IMR-90 (cell line): ENCODE measurements at regions not wholly inside any gene's neighbourhood (a gene's known extent, or its start where the extent isn't known, plus 50 kb on each side); places are given as distances from the start of the nearest gene placed in this dataset.

ENCODE experiments used
- ATAC-seq: fragments of 200-7000 bp; cut with Tn5 transposase; 2 replicates; pipeline ENCODE4 v1.9.1; 2020; ENCODE audit warnings: low read depth, mild to moderate bottlenecking, moderate library complexity
- BruUV-seq: library from RNA; stranded (reverse); fragments of 400-500 nt; replicated peaks from 2 replicates; lab custom pipeline; 2021; lab: Mats Ljungman, UMichigan
- CTCF ChIA-PET: fragments of 300-600 bp; formaldehyde crosslinking; extraction: SDS; loops from one replicate; lab custom pipeline; 2021; ENCODE audit warnings: antibody characterized with exemption; lab: Yijun Ruan, JAX
- POLR2A ChIA-PET: fragments of 300-600 bp; sonication (Branson Sonifier 250); formaldehyde crosslinking; loops from one replicate; lab custom pipeline; 2022; ENCODE audit warnings: antibody characterized with exemption; ENCODE audit not compliant: unreplicated experiment; lab: Charles Lee
- DNase-seq: peaks from one replicate; pipeline ENCODE4 v3.0.0; 2013
- H2AFZ ChIP-seq: replicated peaks from 2 replicates; pipeline ENCODE3; 2013; ENCODE audit warnings: low read length, mild to moderate bottlenecking; ENCODE audit not compliant: poor library complexity
- H2AK5ac ChIP-seq: 2 replicates; pipeline ENCODE4 v1.6.1; 2013; ENCODE audit warnings: low read depth, low read length, inconsistent platforms
- H2AK9ac ChIP-seq: replicated peaks from 2 replicates; pipeline ENCODE3; 2013; ENCODE audit warnings: mild to moderate bottlenecking, low read depth, low read length, moderate library complexity; ENCODE audit not compliant: poor library complexity
- H2BK120ac ChIP-seq: 2 replicates; pipeline ENCODE4 v1.6.1; 2013; ENCODE audit warnings: low read depth, low read length, inconsistent platforms
- H2BK15ac ChIP-seq: 3 replicates; pipeline ENCODE4 v1.6.1; 2013; ENCODE audit warnings: low read depth, low read length, inconsistent platforms
- H2BK20ac ChIP-seq: 2 replicates; pipeline ENCODE4 v1.6.1; 2013; ENCODE audit warnings: low read depth, mild to moderate bottlenecking, inconsistent platforms, low read length, moderate library complexity
- H2BK5ac ChIP-seq: 2 replicates; pipeline ENCODE4 v1.6.1; 2013; ENCODE audit warnings: mild to moderate bottlenecking, low read depth, low read length, inconsistent platforms; ENCODE audit not compliant: poor library complexity, severe bottlenecking
- H3K14ac ChIP-seq: replicated peaks from 2 replicates; pipeline ENCODE4 v1.6.1; 2013; ENCODE audit warnings: low read depth, low read length, inconsistent platforms
- H3K18ac ChIP-seq: 2 replicates; pipeline ENCODE4 v1.6.1; 2013; ENCODE audit warnings: low read depth, low read length, control low read depth
- H3K23ac ChIP-seq: 2 replicates; pipeline ENCODE4 v1.6.1; 2013; ENCODE audit warnings: low read depth, low read length, inconsistent platforms
- H3K27ac ChIP-seq: 2 replicates; pipeline ENCODE4 v1.5.1; 2013; ENCODE audit warnings: mild to moderate bottlenecking, control low read depth, low read length; ENCODE audit not compliant: insufficient read depth
- H3K27me3 ChIP-seq: 2 replicates; pipeline ENCODE4 v1.6.1; 2013; ENCODE audit warnings: low read length; ENCODE audit not compliant: control insufficient read depth, insufficient read depth
- H3K36me3 ChIP-seq: 2 replicates; pipeline ENCODE4 v1.6.1; 2013; ENCODE audit warnings: low read length, mixed read lengths; ENCODE audit not compliant: control insufficient read depth, insufficient read depth
- H3K4ac ChIP-seq: 2 replicates; pipeline ENCODE4 v1.6.1; 2013; ENCODE audit warnings: low read depth, low read length, inconsistent platforms
- H3K4me1 ChIP-seq: 2 replicates; pipeline ENCODE4 v1.6.1; 2013; ENCODE audit warnings: low read length, mixed read lengths; ENCODE audit not compliant: control insufficient read depth, insufficient read depth
- H3K4me2 ChIP-seq: 2 replicates; pipeline ENCODE4 v1.6.1; 2013; ENCODE audit warnings: low read depth, mild to moderate bottlenecking, control low read depth, low read length, moderate library complexity
- H3K4me3 ChIP-seq: 2 replicates; pipeline ENCODE4 v1.5.1; 2013; ENCODE audit warnings: low read depth, mild to moderate bottlenecking, control low read depth, low read length, moderate library complexity; ENCODE audit not compliant: insufficient read depth
- H3K56ac ChIP-seq: 2 replicates; pipeline ENCODE4 v1.6.1; 2013; ENCODE audit warnings: low read length, inconsistent platforms; ENCODE audit not compliant: insufficient read depth; ENCODE audit errors: extremely low read depth
- H3K79me1 ChIP-seq, 2 experiments: 2 replicates each; pipeline ENCODE4 v1.6.1; 2013; ENCODE audit warnings: low read length in 2 of 2, inconsistent platforms in 1 of 2, low read depth in 1 of 2
- H3K9ac ChIP-seq: 2 replicates; pipeline ENCODE4 v1.6.1; 2013; ENCODE audit warnings: low read depth, low read length, control low read depth
- H3K9me1 ChIP-seq: 2 replicates; pipeline ENCODE4 v1.6.1; 2013; ENCODE audit warnings: low read length, inconsistent platforms; ENCODE audit not compliant: insufficient read depth
- H3K9me3 ChIP-seq: 2 replicates; pipeline ENCODE4 v1.6.1; 2013; ENCODE audit warnings: low read length; ENCODE audit not compliant: control insufficient read depth, insufficient read depth
- H4K20me1 ChIP-seq: 2 replicates; pipeline ENCODE4 v1.6.1; 2013; ENCODE audit warnings: low read length, inconsistent platforms; ENCODE audit not compliant: insufficient read depth
- H4K5ac ChIP-seq: 2 replicates; pipeline ENCODE4 v1.6.1; 2013; ENCODE audit warnings: mild to moderate bottlenecking, low read depth, low read length, control low read depth
- H4K8ac ChIP-seq, 2 experiments: 2 replicates each; pipeline ENCODE4 v1.6.1; 2013; ENCODE audit warnings: low read depth in 2 of 2, low read length in 2 of 2, control low read depth in 1 of 2, inconsistent platforms in 1 of 2
- H4K91ac ChIP-seq: 2 replicates; pipeline ENCODE4 v1.6.1; 2013; ENCODE audit warnings: low read depth, low read length, inconsistent platforms; ENCODE audit not compliant: insufficient read depth
- CEBPB ChIP-seq: IDR thresholded peaks from 2 replicates; pipeline ENCODE4 v1.6.1; 2012; ENCODE audit warnings: low read depth, low read length, improper control_type of control experiment
- CHD1 ChIP-seq: IDR thresholded peaks from 2 replicates; pipeline ENCODE4 v1.6.1; 2012; ENCODE audit warnings: low read depth, low read length, improper control_type of control experiment
- ELK1 ChIP-seq: fragments of 150-350 bp; IDR thresholded peaks from 2 replicates; pipeline ENCODE4 v1.6.1; 2016; ENCODE audit warnings: low read depth, mild to moderate bottlenecking, low read length, moderate library complexity, borderline replicate concordance
- MAZ ChIP-seq: IDR thresholded peaks from 2 replicates; pipeline ENCODE4 v1.6.1; 2012; ENCODE audit warnings: low read depth, mild to moderate bottlenecking, low read length, improper control_type of control experiment, moderate library complexity, borderline replicate concordance
- RFX5 ChIP-seq: IDR thresholded peaks from 2 replicates; pipeline ENCODE4 v1.8.0; 2012; ENCODE audit warnings: low read depth, mild to moderate bottlenecking, low read length, moderate library complexity
- SMC3 ChIP-seq: fragments of 150-350 bp; IDR thresholded peaks from 2 replicates; pipeline ENCODE4 v1.6.1; 2016; ENCODE audit warnings: low read depth, mild to moderate bottlenecking, antibody characterized with exemption, low read length, moderate library complexity
- WGBS, 2 experiments: methylation state at CpG; one replicate each; pipeline versions ENCODE4 v1.1.5 to v1.1.7; 2013; ENCODE audit warnings: missing lambda C conversion rate in 2 of 2; ENCODE audit not compliant: insufficient read length in 1 of 2; ENCODE audit errors: extremely low coverage in 2 of 2; 5-methylcytosine and 5-hydroxymethylcytosine counted together
- dilution Hi-C: fragments of 300-500 bp; cut with HindIII; formaldehyde crosslinking; loops from one replicate; pipeline ENCODE4 v1.14.3; 2018; ENCODE audit warnings: low sequenced_read_pairs; ENCODE audit not compliant: unreplicated experiment
- in situ Hi-C: fragments of 300-500 bp; cut with MboI; formaldehyde crosslinking; loops from 3 replicates; pipeline ENCODE4 v1.14.3; 2019; ENCODE audit warnings: low sequenced_read_pairs, inconsistent platforms, mixed read lengths
- intact Hi-C: fragments of 100-400 bp; cut with micrococcal nuclease; formaldehyde crosslinking; loops from 2 replicates; pipeline ENCODE4 v1.10.0; 2022
- TF ChIP-seq, protein P1 (sequence below): fragments of 150-350 bp; IDR thresholded peaks from 2 replicates; pipeline ENCODE4 v1.6.1; 2017; ENCODE audit warnings: mild to moderate bottlenecking, antibody characterized with exemption, low read length, low read depth

GRCh38 chr22:27666272-27666997, 135.1 kb downstream of the MN1 start:
- intact Hi-C loops, result no loop called here
- Histone ChIP-seq H3K9ac (no peak overlapping the region), H2BK5ac (no peak overlapping the region), H3K79me1 (no peaks in the 10 kb centered on the region), H3K27me3 (peaks cover 2% of the 10 kb centered on the region; the same call in 1 of the 2 replicates), H2BK15ac (no peak overlapping the region), H3K27ac (no peak overlapping the region), H2BK20ac (no peak overlapping the region), H2BK120ac (no peak overlapping the region), H2AK9ac (no peak overlapping the region), H2AK5ac (no peak overlapping the region), H3K18ac (no peak overlapping the region), H3K4me3 (no peak overlapping the region), H3K14ac (no peak overlapping the region), H3K9me1 (0 out of 2 replicates have a peak, but pooled peaks cover 6% of the 10 kb centered on the region), H4K5ac (no peak overlapping the region), H3K4me1 (peaks cover 4% of the 10 kb centered on the region; the same call in 1 of the 2 replicates), H3K36me3 (no peaks in the 10 kb centered on the region), H2AFZ (no peak overlapping the region), H4K20me1 (no peaks in the 10 kb centered on the region), H4K91ac (no peak overlapping the region), H3K9me3 (peaks cover 3% of the 10 kb centered on the region), H3K23ac (no peak overlapping the region), H3K4ac (no peak overlapping the region), H3K56ac (no peak overlapping the region), H3K4me2 (no peak overlapping the region), H4K8ac (no peak overlapping the region)
- WGBS, 2 experiments, result no CpG with 5 or more reads among the region's 4 CpGs
- ATAC-seq (no peak), DNase-seq (no peak)
- ChIA-PET CTCF (no interaction called here), POLR2A (no interaction called here)
- BruUV-seq, result no TSS peak
- TF ChIP-seq MAZ (no peak), ELK1 (no peak), RFX5 (no peak), CEBPB (no peak), CHD1 (no peak), SMC3 (no peak)
- TF ChIP-seq, protein P1, sequence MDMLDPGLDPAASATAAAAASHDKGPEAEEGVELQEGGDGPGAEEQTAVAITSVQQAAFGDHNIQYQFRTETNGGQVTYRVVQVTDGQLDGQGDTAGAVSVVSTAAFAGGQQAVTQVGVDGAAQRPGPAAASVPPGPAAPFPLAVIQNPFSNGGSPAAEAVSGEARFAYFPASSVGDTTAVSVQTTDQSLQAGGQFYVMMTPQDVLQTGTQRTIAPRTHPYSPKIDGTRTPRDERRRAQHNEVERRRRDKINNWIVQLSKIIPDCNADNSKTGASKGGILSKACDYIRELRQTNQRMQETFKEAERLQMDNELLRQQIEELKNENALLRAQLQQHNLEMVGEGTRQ, result no peak
- dilution Hi-C loops, result no loop called here
- in situ Hi-C loops, result no loop called here
